Thoracic aorta (tissue), 2 donors: ENCODE measurements at regions not wholly inside any gene's neighbourhood (a gene's known extent, or its start where the extent isn't known, plus 50 kb on each side); places are given as distances from the start of the nearest gene placed in this dataset.

ENCODE experiments used
- ATAC-seq: fragments of 150-250 bp; one replicate; pipeline ENCODE4 v1.8.0; 2017; ENCODE audit warnings: low read depth; ENCODE audit not compliant: insufficient number of reproducible peaks, low FRiP score
- DNase-seq: peaks from one replicate; pipeline ENCODE4 v3.0.0-alpha.2; 2020; ENCODE audit warnings: low spot score
- H3K27ac ChIP-seq, 2 donors: fragments of 200-600 bp; sonication (generic); 1 replicate in 1 of 2; 2 replicates in 1 of 2; pipeline ENCODE4 v1.5.1; 2016; ENCODE audit warnings: mild to moderate bottlenecking in 2 of 2, moderate library complexity in 2 of 2
- H3K27me3 ChIP-seq: fragments of 200-600 bp; sonication (generic); replicated peaks from 2 replicates; pipeline ENCODE4 v1.6.0; 2016; ENCODE audit warnings: mild to moderate bottlenecking; ENCODE audit not compliant: insufficient read depth
- H3K36me3 ChIP-seq: fragments of 200-600 bp; sonication (generic); one replicate; pipeline ENCODE4 v1.5.1; 2016
- H3K4me1 ChIP-seq, 2 donors: fragments of 200-600 bp; sonication (generic); 1 replicate in 1 of 2; 2 replicates in 1 of 2; pipeline versions ENCODE4 v1.5.1 to v1.6.0; 2016; ENCODE audit warnings: low read depth in 2 of 2, mild to moderate bottlenecking in 1 of 2; ENCODE audit not compliant: control insufficient read depth in 1 of 2
- H3K4me3 ChIP-seq: fragments of 200-600 bp; sonication (generic); 2 replicates; pipeline ENCODE4 v1.5.1; 2016; ENCODE audit warnings: mild to moderate bottlenecking
- H3K9me3 ChIP-seq: fragments of 200-600 bp; sonication (generic); 2 replicates; pipeline ENCODE4 v1.5.1; 2016
- CTCF ChIP-seq: fragments of 200-600 bp; sonication (generic); IDR thresholded peaks from one replicate; pipeline ENCODE4 v1.5.1; 2019; ENCODE audit warnings: antibody characterized with exemption

DNA sequence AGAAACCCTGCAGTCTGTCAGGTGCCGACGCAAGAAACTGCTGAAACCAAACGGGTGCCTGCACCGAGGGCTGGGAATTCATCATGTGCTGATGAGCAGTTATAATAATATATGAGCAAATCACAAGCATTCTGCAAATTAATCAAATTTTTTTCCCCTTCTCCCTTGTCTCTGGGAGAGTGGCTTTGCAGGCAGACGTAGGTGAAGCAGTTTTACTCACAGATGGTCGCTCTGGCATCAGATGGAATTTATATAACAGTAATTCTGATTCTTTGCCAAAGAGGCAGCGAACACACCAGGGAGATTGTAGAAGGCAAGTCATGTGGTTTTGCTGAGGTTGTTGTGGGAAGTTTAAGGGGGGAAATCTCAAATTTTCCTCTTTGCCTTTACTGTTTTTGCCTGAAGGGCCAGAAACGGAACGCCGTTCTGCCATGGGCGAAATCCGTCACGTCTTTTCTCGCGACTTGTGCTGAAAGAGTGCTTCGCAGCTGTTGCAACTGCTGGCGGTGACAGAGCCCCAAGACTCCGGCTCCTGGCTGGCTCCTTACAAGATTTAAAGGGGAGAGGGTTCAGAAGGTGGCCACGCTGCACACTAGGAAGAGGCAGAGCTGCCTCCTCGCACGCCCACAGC is 320.1 kb downstream of the ZNF536 start:
- Histone ChIP-seq H3K4me3 (peak overlapping the region; percentile 42), H3K36me3 (no peaks in the 10 kb centered on the region), H3K9me3 (no peaks in the 10 kb centered on the region), H3K27me3 (no peaks in the 10 kb centered on the region), H3K27ac (no peak overlapping the region), H3K4me1 (peaks cover 5 to 14% of the 10 kb centered on the region in 2 donors)
- no peak for TF ChIP-seq CTCF
- no peak for DNase-seq
- no peak for ATAC-seq

DNA sequence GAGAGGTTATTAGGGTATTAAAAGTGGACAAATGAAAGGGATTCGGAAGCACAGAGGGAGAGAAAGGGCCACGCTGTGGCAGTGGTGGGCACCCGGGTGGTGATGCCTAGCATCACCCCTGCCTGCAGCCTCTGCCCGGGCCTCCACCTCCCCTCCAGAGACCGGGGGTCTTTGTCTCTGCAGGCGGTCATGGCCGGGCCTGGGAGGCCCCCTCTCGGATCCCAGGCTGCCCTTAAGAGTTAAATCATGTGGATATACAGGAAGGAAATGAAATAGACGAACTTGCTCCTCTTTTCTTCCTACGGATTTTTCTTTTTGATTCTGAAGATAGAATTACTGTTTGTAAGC is 319.6 kb downstream of the ZNF536 start:
- Histone ChIP-seq H3K4me3 (no peak overlapping the region), H3K27ac (no peak overlapping the region), H3K4me1 (peaks cover 5 to 14% of the 10 kb centered on the region in 2 donors), H3K27me3 (no peaks in the 10 kb centered on the region), H3K36me3 (no peaks in the 10 kb centered on the region), H3K9me3 (no peaks in the 10 kb centered on the region)
- DNase-seq (no peak), ATAC-seq (no peak)
- TF ChIP-seq CTCF, result no peak

- H3K4me1 ChIP-seq, result peaks cover 5 to 14% of the 10 kb centered on the region in 2 donors
- H3K9me3 ChIP-seq, result no peaks in the 10 kb centered on the region
Measured at GRCh38 chr19:30690935-30691818, 319.0 kb downstream of the ZNF536 start.

GRCh38 chr19:30690525-30690924 is 318.3 kb downstream of the ZNF536 start:
- no peak for TF ChIP-seq CTCF
- H3K9me3 ChIP-seq, result no peaks in the 10 kb centered on the region
- H3K27ac ChIP-seq, result no peak overlapping the region
- DNase-seq (no peak), ATAC-seq (no peak)
- no peaks in the 10 kb centered on the region for H3K27me3 ChIP-seq
- peaks cover 5 to 14% of the 10 kb centered on the region in 2 donors for H3K4me1 ChIP-seq
- no peak overlapping the region for H3K4me3 ChIP-seq
- no peaks in the 10 kb centered on the region for H3K36me3 ChIP-seq

More at GRCh38 chr19:30690935-30691818, 319.0 kb downstream of the ZNF536 start:
- Histone ChIP-seq H3K27ac (no peak overlapping the region), H3K36me3 (no peaks in the 10 kb centered on the region), H3K27me3 (no peaks in the 10 kb centered on the region), H3K4me3 (no peak overlapping the region)
- no peak for ATAC-seq
- DNase-seq, result no peak
- TF ChIP-seq CTCF, result no peak

DNA sequence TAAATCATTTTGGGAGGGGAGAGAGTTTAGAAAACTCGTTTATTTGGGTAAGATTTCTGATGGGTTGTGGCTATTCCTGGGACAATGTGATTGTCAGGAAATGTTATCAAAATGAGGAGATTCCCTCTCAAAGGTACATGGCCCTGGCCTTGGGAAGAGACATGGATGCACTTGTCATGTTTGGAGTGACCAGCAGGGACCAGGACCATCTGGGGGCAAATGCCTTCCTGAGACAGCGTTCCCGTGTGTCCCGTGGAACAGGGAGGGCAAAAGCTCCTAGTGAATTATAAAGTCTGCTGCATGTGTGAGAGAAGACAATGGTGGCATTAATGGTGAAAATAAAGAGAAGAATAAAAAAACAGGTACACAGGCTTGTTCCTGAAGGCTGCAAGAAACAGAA is 317.3 kb downstream of the ZNF536 start:
- no peak for TF ChIP-seq CTCF
- DNase-seq (no peak), ATAC-seq (no peak)
- no peak overlapping the region for H3K27ac ChIP-seq
- no peaks in the 10 kb centered on the region for H3K27me3 ChIP-seq
- no peaks in the 10 kb centered on the region for H3K9me3 ChIP-seq
- H3K4me3 ChIP-seq, result no peak overlapping the region
- H3K4me1 ChIP-seq, result peaks cover 5 to 14% of the 10 kb centered on the region in 2 donors
- no peaks in the 10 kb centered on the region for H3K36me3 ChIP-seq
